ENCODE measurements at regions not wholly inside any gene's neighbourhood (a gene's known extent, or its start where the extent isn't known, plus 50 kb on each side); places are given as distances from the start of the nearest gene placed in this dataset.

- Histone ChIP-seq H3K27me3 (no peaks in the 10 kb centered on the region), H3K9me3 (peaks cover 0 to 5% (median 0%) of the 10 kb centered on the region in 4 donors), H3K4me3 (no peak overlapping the region), H3K4me1 (no peaks in the 10 kb centered on the region), H3K36me3 (no peaks in the 10 kb centered on the region), H3K27ac (replicated peaks in 1 of 4) (no peak overlapping the region)
- TF ChIP-seq EP300 (IDR thresholded peaks at IDR 0.05) (no peak), CTCF (IDR thresholded peaks at IDR 0.05) (no peak), POLR2AphosphoS5 (IDR thresholded peaks at IDR 0.05) (no peak), POLR2A (IDR thresholded peaks at IDR 0.05; ENCODE audit: low read depth) (no peak)
- DNase-seq (ENCODE audit: extremely low spot score), result no peak
- 83% methylated on average over 2 of the region's 2 CpGs for WGBS
- intact Hi-C loops (cut with DNase I), result no loop called here
Observed at GRCh38 chr1:83015163-83015562, 983.8 kb downstream of the TTLL7 start.

GRCh38 chr1:83012950-83013349, 986.0 kb downstream of the TTLL7 start:
- intact Hi-C loops (cut with DNase I), result no loop called here
- no peak overlapping the region for H3K4me3 ChIP-seq
- TF ChIP-seq CTCF (IDR thresholded peaks at IDR 0.05), result no peak
- TF ChIP-seq EP300 (IDR thresholded peaks at IDR 0.05), result no peak
- no peak for TF ChIP-seq POLR2A (IDR thresholded peaks at IDR 0.05; ENCODE audit: low read depth)
- no peak for TF ChIP-seq POLR2AphosphoS5 (IDR thresholded peaks at IDR 0.05)
- H3K27ac ChIP-seq (replicated peaks in 1 of 4), result no peak overlapping the region
- no peaks in the 10 kb centered on the region for H3K36me3 ChIP-seq
- H3K9me3 ChIP-seq, result no peaks in the 10 kb centered on the region
- no peak for DNase-seq (ENCODE audit: extremely low spot score)
- no peaks in the 10 kb centered on the region for H3K4me1 ChIP-seq
- no peaks in the 10 kb centered on the region for H3K27me3 ChIP-seq

- no peak for TF ChIP-seq POLR2A (IDR thresholded peaks at IDR 0.05; ENCODE audit: low read depth)
- no peak for TF ChIP-seq POLR2AphosphoS5 (IDR thresholded peaks at IDR 0.05)
- TF ChIP-seq CTCF (IDR thresholded peaks at IDR 0.05), result no peak
- no peak for TF ChIP-seq EP300 (IDR thresholded peaks at IDR 0.05)
- WGBS, result 88% methylated on average over 1 of the region's 1 CpG
- no peak overlapping the region for H3K4me3 ChIP-seq
- no peak overlapping the region for H3K27ac ChIP-seq (replicated peaks in 1 of 4)
- intact Hi-C loops (cut with DNase I), result no loop called here
- no peaks in the 10 kb centered on the region for H3K9me3 ChIP-seq
- DNase-seq (ENCODE audit: extremely low spot score), result no peak
- no peaks in the 10 kb centered on the region for H3K4me1 ChIP-seq
- H3K27me3 ChIP-seq, result no peaks in the 10 kb centered on the region
- no peaks in the 10 kb centered on the region for H3K36me3 ChIP-seq
Observed at GRCh38 chr1:83011265-83011664, 987.7 kb downstream of the TTLL7 start.

GRCh38 chr1:83006271-83006670, 992.7 kb downstream of the TTLL7 start:
- H3K27ac ChIP-seq (replicated peaks in 1 of 4), result no peak overlapping the region
- no peaks in the 10 kb centered on the region for H3K9me3 ChIP-seq
- WGBS, result 91% methylated on average over 3 of the region's 3 CpGs
- H3K4me1 ChIP-seq, result peaks cover 0 to 4% (median 2%) of the 10 kb centered on the region in 4 donors
- no peaks in the 10 kb centered on the region for H3K27me3 ChIP-seq
- no peak for DNase-seq (ENCODE audit: extremely low spot score)
- intact Hi-C loops (cut with DNase I), result no loop called here
- H3K36me3 ChIP-seq, result no peaks in the 10 kb centered on the region
- no peak overlapping the region for H3K4me3 ChIP-seq
- TF ChIP-seq POLR2A (IDR thresholded peaks at IDR 0.05; ENCODE audit: low read depth) (no peak), POLR2AphosphoS5 (IDR thresholded peaks at IDR 0.05) (no peak), EP300 (IDR thresholded peaks at IDR 0.05) (no peak), CTCF (IDR thresholded peaks at IDR 0.05) (no peak)

- DNase-seq (ENCODE audit: extremely low spot score), result no peak
- TF ChIP-seq EP300 (IDR thresholded peaks at IDR 0.05) (no peak), CTCF (IDR thresholded peaks at IDR 0.05) (no peak), POLR2AphosphoS5 (IDR thresholded peaks at IDR 0.05) (no peak), POLR2A (IDR thresholded peaks at IDR 0.05; ENCODE audit: low read depth) (no peak)
- Histone ChIP-seq H3K4me1 (peaks cover 0 to 4% (median 2%) of the 10 kb centered on the region in 4 donors), H3K27ac (replicated peaks in 1 of 4) (no peak overlapping the region), H3K4me3 (no peak overlapping the region), H3K36me3 (no peaks in the 10 kb centered on the region), H3K27me3 (no peaks in the 10 kb centered on the region), H3K9me3 (no peaks in the 10 kb centered on the region)
- intact Hi-C loops (cut with DNase I), result no loop called here
- 86% methylated on average over 4 of the region's 4 CpGs for WGBS
Observed at GRCh38 chr1:83000286-83000685, 998.6 kb downstream of the TTLL7 start.
